GM19351 (cell line): ENCODE measurements at regions not wholly inside any gene's neighbourhood (a gene's known extent, or its start where the extent isn't known, plus 50 kb on each side); places are given as distances from the start of the nearest gene placed in this dataset.

ENCODE experiments used
- ATAC-seq: cut with Tn5 transposase; IDR thresholded peaks from one replicate; pipeline ENCODE4 v1.9.1; 2021; ENCODE audit warnings: mild to moderate bottlenecking, moderate library complexity; ENCODE audit not compliant: unreplicated experiment

GRCh38 chr7:25994433-25994994 lies 157.5 kb upstream of the NFE2L3 start:
- no peak for ATAC-seq

GRCh38 chr7:25995216-25995615 lies 156.8 kb upstream of the NFE2L3 start:
- no peak for ATAC-seq

GRCh38 chr7:25996006-25996408 lies 156.0 kb upstream of the NFE2L3 start:
- ATAC-seq, result no peak

- ATAC-seq, result no peak
Observed at GRCh38 chr7:25998499-25998898, 153.5 kb upstream of the NFE2L3 start.

GRCh38 chr7:26000841-26001240 lies 151.2 kb upstream of the NFE2L3 start:
- ATAC-seq, result no peak

GRCh38 chr7:26001662-26002244 lies 150.2 kb upstream of the NFE2L3 start:
- no peak for ATAC-seq

GRCh38 chr7:26005683-26006410 lies 146.2 kb upstream of the NFE2L3 start:
- no peak for ATAC-seq

- ATAC-seq, result no peak
Observed at GRCh38 chr7:26006426-26006825, 145.6 kb upstream of the NFE2L3 start.

- no peak for ATAC-seq
Observed at GRCh38 chr7:26007510-26007909, 144.5 kb upstream of the NFE2L3 start.

GRCh38 chr7:26008428-26008827 lies 143.6 kb upstream of the NFE2L3 start:
- no peak for ATAC-seq

- ATAC-seq, result peak; percentile 68
Observed at GRCh38 chr7:26011039-26011696, 140.8 kb upstream of the NFE2L3 start.

GRCh38 chr7:26013551-26014083 lies 138.4 kb upstream of the NFE2L3 start:
- no peak for ATAC-seq

GRCh38 chr7:26022982-26023381 lies 129.0 kb upstream of the NFE2L3 start:
- no peak for ATAC-seq

- no peak for ATAC-seq
Observed at GRCh38 chr7:26029911-26030310, 122.1 kb upstream of the NFE2L3 start.

- ATAC-seq, result no peak
Observed at GRCh38 chr7:26034391-26034790, 117.6 kb upstream of the NFE2L3 start.

GRCh38 chr7:26035552-26035951 lies 116.4 kb upstream of the NFE2L3 start:
- ATAC-seq, result no peak

GRCh38 chr7:26036092-26036491 lies 115.9 kb upstream of the NFE2L3 start:
- no peak for ATAC-seq

- no peak for ATAC-seq
Observed at GRCh38 chr7:26038201-26038990, 113.6 kb upstream of the NFE2L3 start.

- no peak for ATAC-seq
Observed at GRCh38 chr7:26040085-26040484, 111.9 kb upstream of the NFE2L3 start.

- no peak for ATAC-seq
Observed at GRCh38 chr7:26042237-26042636, 109.8 kb upstream of the NFE2L3 start.

GRCh38 chr7:26043801-26044200 lies 108.2 kb upstream of the NFE2L3 start:
- no peak for ATAC-seq
